Calu3 (cell line): ENCODE measurements at regions not wholly inside any gene's neighbourhood (a gene's known extent, or its start where the extent isn't known, plus 50 kb on each side); places are given as distances from the start of the nearest gene placed in this dataset.
A peak's percentile ranks its signal among the peaks of the same experiment; 100 is the strongest.

Experiments used
- BruUV-seq: library from RNA; stranded (reverse); fragments of 400-500 nt; replicated peaks from 2 replicates; lab custom pipeline; 2021; lab: Mats Ljungman, UMichigan
- CTCF ChIA-PET: fragments of 300-600 bp; sonication (Branson Sonifier 250); formaldehyde crosslinking; loops from one replicate; lab custom pipeline; 2022; ENCODE audit warnings: antibody characterized with exemption; lab: Charles Lee
- DNase-seq: peaks from one replicate; pipeline ENCODE4 v3.0.0; 2022
- H3K27ac Mint-ChIP-seq: one replicate; pipeline ENCODE4 v1.8.0; 2022; ENCODE audit warnings: mixed read lengths; ENCODE audit not compliant: unreplicated experiment
- H3K27me3 Mint-ChIP-seq: one replicate; pipeline ENCODE4 v1.8.0; 2022; ENCODE audit warnings: mixed read lengths; ENCODE audit not compliant: unreplicated experiment
- H3K36me3 Mint-ChIP-seq: one replicate; pipeline ENCODE4 v1.8.0; 2022; ENCODE audit warnings: mild to moderate bottlenecking, moderate library complexity, mixed read lengths; ENCODE audit not compliant: insufficient read depth, unreplicated experiment
- H3K4me1 Mint-ChIP-seq: one replicate; pipeline ENCODE4 v1.8.0; 2022; ENCODE audit warnings: mild to moderate bottlenecking, low read depth, mixed read lengths; ENCODE audit not compliant: unreplicated experiment
- H3K4me3 Mint-ChIP-seq: one replicate; pipeline ENCODE4 v1.8.0; 2022; ENCODE audit warnings: mild to moderate bottlenecking, low read depth, moderate library complexity, mixed read lengths; ENCODE audit not compliant: unreplicated experiment
- H3K9me3 Mint-ChIP-seq: one replicate; pipeline ENCODE4 v1.8.0; 2022; ENCODE audit warnings: low read depth, mixed read lengths; ENCODE audit not compliant: unreplicated experiment
- intact Hi-C: fragments of 100-400 bp; cut with micrococcal nuclease; formaldehyde crosslinking; loops from one replicate; pipeline ENCODE4 v1.10.0; 2022; ENCODE audit not compliant: unreplicated experiment
- TF ChIP-seq, protein P1 (sequence below): fragments of 200-600 bp; IDR thresholded peaks from one replicate; pipeline ENCODE4 v1.8.0; 2022; ENCODE audit warnings: antibody characterized with exemption; ENCODE audit not compliant: unreplicated experiment

DNA sequence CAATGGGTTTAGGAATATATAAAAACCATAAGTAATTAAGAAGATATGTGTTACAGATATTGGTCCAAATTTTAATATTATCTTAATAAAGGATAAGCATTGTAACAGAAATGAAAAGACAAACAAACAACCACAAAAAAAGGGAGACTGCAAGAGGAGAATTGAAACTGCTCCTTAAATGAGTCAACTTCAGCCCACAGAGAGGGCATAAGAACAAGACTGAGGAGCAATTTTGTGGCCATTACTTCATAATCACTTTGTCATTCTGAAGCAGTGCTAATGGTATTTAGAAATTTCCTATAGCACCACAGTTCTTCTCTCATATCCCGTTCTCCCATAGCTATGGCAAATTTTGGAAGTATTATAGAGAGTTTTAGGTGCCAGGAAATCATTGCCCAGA lies 193.2 kb upstream of the HNMT start:
- no peak for DNase-seq
- TF ChIP-seq, protein P1, sequence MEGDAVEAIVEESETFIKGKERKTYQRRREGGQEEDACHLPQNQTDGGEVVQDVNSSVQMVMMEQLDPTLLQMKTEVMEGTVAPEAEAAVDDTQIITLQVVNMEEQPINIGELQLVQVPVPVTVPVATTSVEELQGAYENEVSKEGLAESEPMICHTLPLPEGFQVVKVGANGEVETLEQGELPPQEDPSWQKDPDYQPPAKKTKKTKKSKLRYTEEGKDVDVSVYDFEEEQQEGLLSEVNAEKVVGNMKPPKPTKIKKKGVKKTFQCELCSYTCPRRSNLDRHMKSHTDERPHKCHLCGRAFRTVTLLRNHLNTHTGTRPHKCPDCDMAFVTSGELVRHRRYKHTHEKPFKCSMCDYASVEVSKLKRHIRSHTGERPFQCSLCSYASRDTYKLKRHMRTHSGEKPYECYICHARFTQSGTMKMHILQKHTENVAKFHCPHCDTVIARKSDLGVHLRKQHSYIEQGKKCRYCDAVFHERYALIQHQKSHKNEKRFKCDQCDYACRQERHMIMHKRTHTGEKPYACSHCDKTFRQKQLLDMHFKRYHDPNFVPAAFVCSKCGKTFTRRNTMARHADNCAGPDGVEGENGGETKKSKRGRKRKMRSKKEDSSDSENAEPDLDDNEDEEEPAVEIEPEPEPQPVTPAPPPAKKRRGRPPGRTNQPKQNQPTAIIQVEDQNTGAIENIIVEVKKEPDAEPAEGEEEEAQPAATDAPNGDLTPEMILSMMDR = no peak
- Mint-ChIP-seq H3K27me3 (no peaks in the 10 kb centered on the region), H3K4me1 (peaks cover 8% of the 10 kb centered on the region), H3K4me3 (no peak overlapping the region), H3K9me3 (peaks cover 8% of the 10 kb centered on the region), H3K27ac (no peak overlapping the region), H3K36me3 (no peaks in the 10 kb centered on the region)
- intact Hi-C loops = no loop called here
- CTCF ChIA-PET = no interaction called here
- BruUV-seq = no TSS peak

DNA sequence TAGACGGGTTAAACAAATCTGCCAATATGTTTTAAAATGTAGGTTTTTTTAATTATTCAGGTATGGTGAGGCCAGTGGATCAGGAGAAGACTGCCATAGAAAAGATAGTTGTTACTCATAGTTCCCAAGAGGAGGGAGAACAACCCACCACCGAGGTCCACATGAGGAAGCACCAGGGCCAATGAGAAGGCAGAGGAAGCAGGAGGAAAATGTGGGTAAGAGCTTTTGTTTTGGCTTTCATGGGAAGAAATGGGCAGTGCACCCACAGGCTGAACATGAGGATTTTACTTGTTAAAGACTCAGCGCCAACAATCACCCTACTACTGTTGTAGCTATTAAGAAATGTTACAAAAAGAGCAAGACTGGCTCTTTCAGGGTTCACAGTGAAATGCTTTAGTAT lies 191.8 kb upstream of the HNMT start:
- intact Hi-C loops = no loop called here
- TF ChIP-seq, protein P1 = no peak
- Mint-ChIP-seq H3K27me3 (no peaks in the 10 kb centered on the region), H3K9me3 (peaks cover 8% of the 10 kb centered on the region), H3K4me3 (no peak overlapping the region), H3K4me1 (peaks cover 8% of the 10 kb centered on the region), H3K36me3 (no peaks in the 10 kb centered on the region), H3K27ac (no peak overlapping the region)
- no peak for DNase-seq
- BruUV-seq = no TSS peak
- CTCF ChIA-PET = no interaction called here

DNA sequence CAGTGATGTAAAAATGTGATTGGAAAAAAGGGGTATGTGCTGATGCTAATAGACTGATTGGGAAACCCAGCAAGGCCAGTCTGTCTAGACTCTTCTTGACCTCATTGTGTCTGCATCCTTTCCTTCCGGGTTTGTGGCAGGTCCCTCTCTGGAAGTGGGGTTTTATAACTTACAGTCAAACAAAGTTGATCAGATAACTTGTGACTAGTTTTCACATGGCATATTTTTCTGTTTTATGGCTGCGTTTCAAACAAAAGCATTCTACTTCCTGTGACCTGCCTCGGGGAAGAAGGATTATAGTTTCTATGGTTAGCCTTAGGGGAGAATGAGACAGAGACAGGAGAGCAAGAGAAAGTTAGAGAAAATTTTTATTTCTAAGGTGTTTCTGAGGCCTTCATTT lies 188.7 kb upstream of the HNMT start:
- peaks cover 8% of the 10 kb centered on the region for H3K4me1 Mint-ChIP-seq
- no peaks in the 10 kb centered on the region for H3K27me3 Mint-ChIP-seq
- H3K36me3 Mint-ChIP-seq = no peaks in the 10 kb centered on the region
- TF ChIP-seq, protein P1 = no peak
- H3K27ac Mint-ChIP-seq = peak overlapping the region; percentile 75
- H3K9me3 Mint-ChIP-seq = peaks cover 8% of the 10 kb centered on the region
- DNase-seq = peak; percentile 4
- H3K4me3 Mint-ChIP-seq = no peak overlapping the region
- no TSS peak for BruUV-seq
- intact Hi-C loops = no loop called here
- CTCF ChIA-PET = no interaction called here

DNA sequence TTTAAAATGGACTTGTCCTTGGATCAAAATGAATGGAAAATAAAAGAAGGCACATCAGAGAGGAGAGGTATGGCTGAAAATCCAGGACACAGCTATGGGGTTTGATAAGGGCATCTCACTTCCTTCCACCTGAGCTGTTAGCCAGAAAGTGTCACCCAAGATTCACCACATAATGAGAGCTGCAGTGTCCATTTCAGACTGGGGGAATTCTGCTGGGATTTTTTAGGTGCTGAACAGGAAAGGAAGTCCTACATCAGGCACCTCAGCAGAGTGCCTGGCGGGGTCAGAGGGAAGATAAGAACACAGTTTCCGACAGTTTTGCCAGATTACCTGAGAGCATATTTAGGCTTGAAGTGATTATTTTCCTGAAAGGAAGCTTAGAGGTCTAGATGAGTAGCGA lies 187.6 kb upstream of the HNMT start:
- intact Hi-C loops = no loop called here
- Mint-ChIP-seq H3K4me3 (no peak overlapping the region), H3K9me3 (peaks cover 8% of the 10 kb centered on the region), H3K36me3 (no peaks in the 10 kb centered on the region), H3K4me1 (peaks cover 8% of the 10 kb centered on the region), H3K27ac (no peak overlapping the region), H3K27me3 (no peaks in the 10 kb centered on the region)
- TF ChIP-seq, protein P1 = no peak
- CTCF ChIA-PET = no interaction called here
- BruUV-seq = no TSS peak
- DNase-seq = no peak
